T-helper 1 cell treated with Interleukin-12 subunit alpha and Interleukin-12 subunit beta and Interleukin-4 antibody, amounts not matched to agents 30 μg/mL and 1 μg/mL, for 36 hours (primary cell): ENCODE measurements at regions not wholly inside any gene's neighbourhood (a gene's known extent, or its start where the extent isn't known, plus 50 kb on each side); places are given as distances from the start of the nearest gene placed in this dataset.
"Not testable (repeated sequence)": the region's sequence is repeated elsewhere in the genome, so short reads cannot be mapped to it uniquely, and the experiment has no call there.

Experiments used
- H3K27ac Mint-ChIP-seq: one replicate; pipeline ENCODE4 v1.8.0; 2021; ENCODE audit warnings: mild to moderate bottlenecking, mixed read lengths
- H3K27me3 Mint-ChIP-seq: one replicate; pipeline ENCODE4 v1.8.0; 2021; ENCODE audit warnings: low read depth, mixed read lengths
- H3K36me3 Mint-ChIP-seq: one replicate; pipeline ENCODE4 v1.8.0; 2021; ENCODE audit warnings: low read depth, mixed read lengths
- H3K4me1 Mint-ChIP-seq: one replicate; pipeline ENCODE4 v1.8.0; 2021; ENCODE audit warnings: low read depth, mixed read lengths
- H3K4me3 Mint-ChIP-seq: one replicate; pipeline ENCODE4 v1.8.0; 2021; ENCODE audit warnings: mild to moderate bottlenecking, moderate library complexity, mixed read lengths
- H3K9me3 Mint-ChIP-seq: one replicate; pipeline ENCODE4 v1.8.0; 2021; ENCODE audit warnings: mixed read lengths

- H3K27me3 Mint-ChIP-seq, H3K9me3 Mint-ChIP-seq, H3K36me3 Mint-ChIP-seq, H3K4me1 Mint-ChIP-seq, H3K27ac Mint-ChIP-seq, H3K4me3 Mint-ChIP-seq: not testable (repeated sequence)
Measured at GRCh38 chr6:140704008-140704407, 1329.6 kb upstream of the CITED2 start.

DNA sequence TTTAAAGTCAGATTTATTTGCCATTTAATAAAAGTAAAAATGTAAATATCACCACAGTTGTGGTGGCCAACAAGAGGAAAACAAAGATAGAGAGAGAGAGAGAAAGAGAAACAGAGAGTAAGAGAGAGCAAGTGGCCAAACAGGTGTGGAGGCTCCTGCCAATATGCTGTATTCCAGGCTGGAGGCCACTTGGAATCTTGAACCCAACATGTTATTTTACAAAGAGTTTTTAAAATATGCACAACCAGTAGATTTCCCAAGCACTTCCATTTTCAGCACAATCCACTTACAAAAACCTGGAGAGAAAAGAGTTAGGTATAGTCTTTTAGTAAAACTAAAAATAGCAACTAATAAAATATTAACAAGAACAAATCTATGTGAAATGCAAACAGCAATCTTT is 1323.1 kb upstream of the CITED2 start:
- Mint-ChIP-seq H3K27me3 (peaks cover 5% of the 10 kb centered on the region), H3K9me3 (no peaks in the 10 kb centered on the region), H3K36me3 (no peaks in the 10 kb centered on the region), H3K4me3 (no peak overlapping the region), H3K4me1 (no peaks in the 10 kb centered on the region), H3K27ac (no peak overlapping the region)

DNA sequence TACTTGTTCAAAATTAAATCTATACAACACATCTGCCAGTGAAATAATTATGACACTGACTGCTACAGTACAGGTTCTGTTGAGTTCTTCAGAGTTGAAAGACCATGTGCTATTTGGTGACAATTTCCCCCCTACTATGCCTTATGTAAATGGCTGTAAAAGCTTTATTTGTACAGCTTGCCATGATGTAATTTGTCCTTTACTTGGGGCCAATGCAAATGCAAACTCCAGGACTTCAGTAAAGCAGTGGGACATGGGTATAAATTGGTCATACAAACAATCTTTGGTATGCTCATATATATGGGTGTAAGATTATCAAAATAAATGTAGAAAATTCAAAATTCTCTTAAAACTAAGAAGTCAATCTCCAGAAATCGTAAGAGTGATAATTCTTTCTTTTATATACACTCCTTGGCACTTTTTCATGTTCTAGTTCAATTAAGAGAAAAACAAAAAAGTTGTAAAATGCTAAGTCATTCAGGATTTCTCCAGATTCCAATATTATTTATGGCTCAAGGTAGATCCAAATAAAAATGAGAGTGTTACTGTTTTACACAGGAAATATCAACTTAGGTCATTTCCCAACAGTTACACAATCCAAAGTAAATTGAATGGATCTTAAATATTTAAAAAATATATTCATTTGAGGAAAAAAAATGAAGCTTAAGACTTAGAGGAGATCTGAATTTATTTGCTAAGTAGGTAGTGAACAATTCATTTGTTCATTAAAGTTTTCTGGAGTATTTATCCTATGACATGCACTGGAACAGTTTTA is 1310.5 kb upstream of the CITED2 start:
- Mint-ChIP-seq H3K4me1 (no peaks in the 10 kb centered on the region), H3K4me3 (no peak overlapping the region), H3K27ac (no peak overlapping the region), H3K36me3 (no peaks in the 10 kb centered on the region), H3K9me3 (no peaks in the 10 kb centered on the region), H3K27me3 (no peaks in the 10 kb centered on the region)

DNA sequence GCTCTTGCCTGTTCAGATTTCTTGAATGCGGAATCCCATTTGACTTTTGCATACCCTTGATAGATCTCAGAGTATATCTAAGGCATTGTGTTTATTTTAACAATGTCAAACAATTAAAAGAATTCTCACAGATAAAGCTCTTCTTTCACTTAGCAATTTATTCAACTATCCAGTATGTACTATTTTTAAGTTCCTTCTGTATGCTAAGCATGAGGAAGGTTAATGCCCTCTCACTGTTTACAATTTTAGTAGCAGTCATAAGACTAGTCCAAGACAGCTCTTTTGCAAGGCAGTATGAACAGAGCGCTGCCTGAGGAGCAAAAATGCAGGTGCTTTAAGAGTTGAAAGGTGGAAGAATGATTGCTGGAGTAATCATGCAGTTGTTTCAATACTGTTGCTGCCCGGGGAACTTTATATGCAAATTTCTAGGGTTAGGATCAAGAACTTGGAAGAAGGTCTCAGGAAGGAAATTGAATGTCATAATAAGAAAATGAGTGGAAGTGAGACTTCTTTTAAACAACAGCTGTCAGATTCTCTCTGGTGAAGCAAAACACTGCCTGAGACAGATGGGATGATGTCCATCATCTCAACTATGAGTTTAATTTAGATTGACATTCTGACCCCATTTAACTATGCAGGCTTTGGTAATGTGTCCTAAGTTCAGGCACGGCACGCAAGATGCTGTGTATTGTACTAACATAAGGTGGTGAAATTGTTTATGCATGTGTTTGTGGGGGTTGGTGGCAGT is 1303.5 kb upstream of the CITED2 start:
- Mint-ChIP-seq H3K4me3 (no peak overlapping the region), H3K9me3 (no peaks in the 10 kb centered on the region), H3K36me3 (no peaks in the 10 kb centered on the region), H3K27me3 (no peaks in the 10 kb centered on the region), H3K27ac (no peak overlapping the region), H3K4me1 (no peaks in the 10 kb centered on the region)

DNA sequence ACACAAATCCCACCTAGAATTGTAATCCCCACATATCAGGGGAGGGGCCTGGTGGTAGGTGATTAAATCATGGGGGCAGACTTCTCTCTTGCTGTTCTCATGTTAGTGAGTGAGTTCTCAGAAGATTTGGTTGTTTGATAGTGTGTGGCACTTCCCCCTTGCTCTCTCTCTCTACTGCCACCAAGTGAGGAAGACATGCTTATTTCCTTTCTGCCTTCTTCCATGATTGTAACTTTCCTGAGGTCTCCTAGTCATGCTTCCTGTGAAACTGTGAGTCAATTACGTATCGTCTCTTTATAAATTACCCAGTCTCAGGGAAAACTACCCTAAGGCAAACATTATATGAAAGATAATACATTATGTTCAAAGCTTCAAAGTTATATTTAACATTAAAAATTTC is 1297.5 kb upstream of the CITED2 start:
- no peak overlapping the region for H3K27ac Mint-ChIP-seq
- H3K4me1 Mint-ChIP-seq = peaks cover 7% of the 10 kb centered on the region
- H3K9me3 Mint-ChIP-seq = no peaks in the 10 kb centered on the region
- peaks cover 4% of the 10 kb centered on the region for H3K27me3 Mint-ChIP-seq
- H3K36me3 Mint-ChIP-seq = no peaks in the 10 kb centered on the region
- no peak overlapping the region for H3K4me3 Mint-ChIP-seq

DNA sequence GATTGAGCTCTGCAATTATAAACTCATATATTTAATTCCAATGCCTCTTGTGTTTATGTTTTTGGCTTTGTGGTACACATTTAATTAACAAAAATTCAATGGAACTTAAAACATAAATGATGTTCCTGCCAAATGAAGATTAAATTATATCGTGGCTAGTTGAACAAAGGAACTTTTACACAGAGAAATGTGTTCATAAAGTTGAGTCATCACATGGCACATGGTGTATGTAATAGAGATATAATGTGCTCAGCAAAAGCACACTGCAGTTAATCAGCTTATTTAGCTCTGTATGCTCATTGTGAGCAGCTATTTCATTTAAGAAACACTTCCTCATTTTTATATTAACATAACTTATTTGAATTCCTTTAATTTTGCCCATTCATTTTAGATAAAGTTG is 1295.6 kb upstream of the CITED2 start:
- H3K4me3 Mint-ChIP-seq = no peak overlapping the region
- peaks cover 4% of the 10 kb centered on the region for H3K27me3 Mint-ChIP-seq
- H3K36me3 Mint-ChIP-seq = no peaks in the 10 kb centered on the region
- H3K9me3 Mint-ChIP-seq = no peaks in the 10 kb centered on the region
- no peak overlapping the region for H3K27ac Mint-ChIP-seq
- peaks cover 7% of the 10 kb centered on the region for H3K4me1 Mint-ChIP-seq

DNA sequence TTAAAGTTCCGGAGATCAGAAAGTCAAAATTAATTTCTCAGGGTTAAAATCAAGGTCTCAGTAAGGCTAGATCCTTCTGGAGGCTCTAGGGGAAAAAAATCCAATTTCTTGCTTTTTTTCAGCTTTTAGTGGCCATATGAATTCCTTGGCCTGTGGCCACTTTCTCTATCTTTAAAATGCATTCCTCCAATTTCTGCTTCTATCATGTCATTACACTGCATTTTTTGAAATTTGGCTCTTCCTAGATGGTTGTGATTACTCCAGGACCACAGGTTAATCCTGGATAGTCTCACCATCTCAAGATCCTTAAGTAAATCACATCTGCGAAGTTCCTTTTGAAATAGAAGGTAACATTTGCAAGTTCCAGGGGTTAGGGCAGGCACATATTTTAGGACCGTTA is 1294.9 kb upstream of the CITED2 start:
- peaks cover 4% of the 10 kb centered on the region for H3K27me3 Mint-ChIP-seq
- peaks cover 7% of the 10 kb centered on the region for H3K4me1 Mint-ChIP-seq
- no peaks in the 10 kb centered on the region for H3K36me3 Mint-ChIP-seq
- H3K4me3 Mint-ChIP-seq = no peak overlapping the region
- no peak overlapping the region for H3K27ac Mint-ChIP-seq
- H3K9me3 Mint-ChIP-seq = no peaks in the 10 kb centered on the region

DNA sequence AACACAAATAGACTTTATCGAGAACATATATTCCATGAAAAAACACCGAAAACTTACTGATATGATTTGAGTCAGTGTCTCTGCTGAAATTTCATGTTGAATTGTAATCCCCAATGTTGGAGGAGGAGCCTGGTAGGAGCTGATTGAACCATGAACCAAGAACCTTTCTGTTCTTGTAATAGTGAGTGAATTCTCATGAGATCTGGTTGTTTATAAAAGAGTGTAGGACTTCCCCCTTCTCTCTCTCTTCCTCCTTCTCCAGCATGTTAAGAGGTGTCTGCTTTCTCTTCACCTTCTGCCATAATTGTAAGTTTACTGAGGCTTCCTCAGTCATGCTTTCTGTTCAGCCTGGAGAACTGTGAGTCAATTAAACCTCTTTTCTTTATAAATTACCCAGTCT is 1289.3 kb upstream of the CITED2 start:
- Mint-ChIP-seq H3K9me3 (no peaks in the 10 kb centered on the region), H3K4me1 (no peaks in the 10 kb centered on the region), H3K4me3 (no peak overlapping the region), H3K27me3 (peaks cover 14% of the 10 kb centered on the region), H3K36me3 (no peaks in the 10 kb centered on the region), H3K27ac (no peak overlapping the region)

- no peak overlapping the region for H3K27ac Mint-ChIP-seq
- no peaks in the 10 kb centered on the region for H3K36me3 Mint-ChIP-seq
- no peak overlapping the region for H3K4me3 Mint-ChIP-seq
- H3K9me3 Mint-ChIP-seq = no peaks in the 10 kb centered on the region
- H3K4me1 Mint-ChIP-seq = no peaks in the 10 kb centered on the region
- H3K27me3 Mint-ChIP-seq = peaks cover 14% of the 10 kb centered on the region
Measured at GRCh38 chr6:140663094-140663493, 1288.6 kb upstream of the CITED2 start.

DNA sequence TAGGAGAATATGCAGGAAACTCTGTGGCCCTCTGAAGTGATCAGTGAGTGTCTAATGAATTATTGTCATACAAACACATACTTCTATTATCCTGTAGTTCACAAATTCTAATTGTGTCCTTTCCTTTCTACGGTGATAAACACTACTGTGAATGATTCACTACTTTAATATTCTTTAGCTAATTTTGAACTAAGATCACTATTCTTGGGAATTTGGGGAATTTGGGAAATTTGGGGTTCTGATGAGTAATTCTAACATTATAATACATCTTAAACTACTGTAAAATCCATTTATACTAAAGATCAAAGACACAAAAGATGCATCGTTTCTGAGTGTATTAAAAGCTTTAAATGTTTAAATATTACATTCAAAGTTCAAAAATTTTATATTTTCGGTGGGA is 1287.2 kb upstream of the CITED2 start:
- peaks cover 10% of the 10 kb centered on the region for H3K27me3 Mint-ChIP-seq
- no peak overlapping the region for H3K4me3 Mint-ChIP-seq
- no peaks in the 10 kb centered on the region for H3K36me3 Mint-ChIP-seq
- no peaks in the 10 kb centered on the region for H3K4me1 Mint-ChIP-seq
- H3K27ac Mint-ChIP-seq = no peak overlapping the region
- H3K9me3 Mint-ChIP-seq = no peaks in the 10 kb centered on the region

DNA sequence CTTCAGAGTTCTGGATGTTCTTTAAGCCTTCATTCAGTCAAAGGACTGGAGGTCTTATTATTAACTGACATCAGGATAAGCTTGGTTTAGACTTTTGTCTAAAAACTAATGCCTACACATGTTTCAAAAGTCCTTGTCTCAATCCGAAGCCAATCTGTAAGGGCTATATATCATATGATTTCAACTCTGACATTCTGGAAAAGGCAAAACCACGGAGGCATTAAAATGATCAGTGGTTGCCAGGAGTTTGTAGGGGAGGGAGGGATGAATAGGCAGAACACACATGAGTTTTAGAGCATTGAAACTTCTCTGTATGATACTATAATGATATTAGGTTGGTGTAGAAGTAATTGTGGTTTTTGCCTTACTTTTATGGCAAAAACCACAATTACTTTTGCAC is 1285.8 kb upstream of the CITED2 start:
- Mint-ChIP-seq H3K4me1 (no peaks in the 10 kb centered on the region), H3K4me3 (no peak overlapping the region), H3K36me3 (no peaks in the 10 kb centered on the region)

DNA sequence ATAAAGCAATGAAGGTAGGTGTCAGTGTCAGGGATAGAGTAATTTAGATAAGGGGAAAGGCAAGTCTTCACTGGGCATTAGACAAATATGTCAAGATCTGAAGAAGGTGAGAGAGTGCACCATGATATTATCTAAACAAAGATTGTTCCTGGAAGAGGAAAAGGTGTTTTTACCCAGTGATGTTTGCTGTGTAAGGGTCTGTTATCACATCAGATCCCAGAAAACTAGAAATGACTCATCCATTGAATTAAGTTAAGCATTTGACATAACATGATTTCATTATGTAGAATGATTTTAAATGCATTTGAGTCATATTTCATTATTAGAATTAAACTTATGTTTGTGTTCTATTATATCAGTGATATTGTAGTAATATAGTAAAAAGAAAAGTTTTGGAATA is 1279.5 kb upstream of the CITED2 start:
- Mint-ChIP-seq H3K36me3 (no peaks in the 10 kb centered on the region), H3K4me3 (no peak overlapping the region), H3K27ac (no peak overlapping the region), H3K9me3 (no peaks in the 10 kb centered on the region), H3K27me3 (peaks cover 3% of the 10 kb centered on the region), H3K4me1 (no peaks in the 10 kb centered on the region)

More for the DNA sequence above, 1285.8 kb upstream of the CITED2 start:
- H3K9me3 Mint-ChIP-seq = no peaks in the 10 kb centered on the region
- no peak overlapping the region for H3K27ac Mint-ChIP-seq
- peaks cover 14% of the 10 kb centered on the region for H3K27me3 Mint-ChIP-seq

DNA sequence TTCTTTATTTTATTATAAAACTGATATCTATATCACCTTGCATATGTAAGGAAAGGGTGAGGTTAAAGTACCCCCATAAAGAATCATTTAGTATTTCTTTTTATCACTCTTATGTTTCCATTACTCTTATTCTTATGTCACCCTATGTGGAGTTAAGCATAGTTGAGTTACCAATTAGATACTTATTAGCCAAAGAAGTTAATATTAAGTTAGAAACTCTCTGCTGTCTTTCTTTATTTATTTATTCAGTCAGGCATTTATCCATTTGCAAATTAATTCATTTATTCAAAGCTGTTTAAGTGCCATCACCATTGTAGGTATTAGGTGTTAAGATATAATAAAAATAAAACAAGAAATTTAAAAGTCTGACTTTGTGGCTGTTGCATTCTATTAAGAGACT is 1279.1 kb upstream of the CITED2 start:
- Mint-ChIP-seq H3K36me3 (no peaks in the 10 kb centered on the region), H3K4me3 (no peak overlapping the region), H3K4me1 (no peaks in the 10 kb centered on the region), H3K27me3 (peaks cover 3% of the 10 kb centered on the region), H3K27ac (no peak overlapping the region), H3K9me3 (no peaks in the 10 kb centered on the region)

DNA sequence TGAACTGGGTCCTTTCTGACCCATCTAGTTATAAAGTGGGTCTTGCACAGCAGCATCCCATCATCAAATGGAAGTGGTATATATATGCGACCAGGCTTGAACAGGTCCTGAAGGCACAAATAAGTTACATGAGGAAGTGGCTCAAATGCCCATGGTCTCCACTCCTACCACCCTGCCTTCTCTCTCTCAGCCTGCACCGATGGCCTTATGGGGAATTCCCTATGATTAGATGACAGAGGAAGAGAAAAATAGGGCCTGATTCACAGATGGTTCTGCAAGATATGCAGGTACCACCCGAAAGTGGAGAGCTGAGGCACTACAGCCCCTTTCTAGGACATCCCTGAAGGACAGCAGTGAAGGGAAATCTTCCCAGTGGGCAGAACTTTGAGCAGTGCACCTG is 1275.1 kb upstream of the CITED2 start:
- not testable (repeated sequence) for H3K4me3 Mint-ChIP-seq, H3K36me3 Mint-ChIP-seq, H3K4me1 Mint-ChIP-seq, H3K27me3 Mint-ChIP-seq, H3K27ac Mint-ChIP-seq
- H3K9me3 Mint-ChIP-seq = peaks cover 21% of the 10 kb centered on the region

DNA sequence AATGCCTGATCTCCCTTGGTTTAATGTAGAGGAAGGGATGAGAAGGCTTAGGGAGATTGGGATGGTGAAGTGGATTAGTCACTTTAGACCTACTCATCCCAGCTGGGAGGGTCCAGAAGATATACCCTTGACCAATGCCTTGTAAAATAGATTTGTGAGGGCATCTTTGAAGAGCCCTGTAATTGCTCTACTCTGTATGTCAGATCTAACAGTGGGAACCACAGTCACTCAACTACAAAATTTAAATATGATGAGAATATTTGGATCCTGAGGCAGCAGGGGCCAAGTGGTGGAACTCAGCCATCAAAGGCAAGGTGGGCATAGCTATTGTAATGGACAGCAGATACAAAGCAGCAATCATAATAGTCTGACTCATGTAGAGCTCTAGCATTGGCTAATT is 1272.9 kb upstream of the CITED2 start:
- peaks cover 27% of the 10 kb centered on the region for H3K9me3 Mint-ChIP-seq
- H3K4me3 Mint-ChIP-seq, H3K4me1 Mint-ChIP-seq, H3K27ac Mint-ChIP-seq, H3K27me3 Mint-ChIP-seq, H3K36me3 Mint-ChIP-seq: not testable (repeated sequence)
